IMR-90 (cell line): ENCODE measurements at regions not wholly inside any gene's neighbourhood (a gene's known extent, or its start where the extent isn't known, plus 50 kb on each side); places are given as distances from the start of the nearest gene placed in this dataset.

Experiments
- ATAC-seq: fragments of 200-7000 bp; cut with Tn5 transposase; 2 replicates; pipeline ENCODE4 v1.9.1; 2020; ENCODE audit warnings: low read depth, mild to moderate bottlenecking, moderate library complexity
- BruUV-seq: library from RNA; stranded (reverse); fragments of 400-500 nt; replicated peaks from 2 replicates; lab custom pipeline; 2021; lab: Mats Ljungman, UMichigan
- CTCF ChIA-PET: fragments of 300-600 bp; formaldehyde crosslinking; extraction: SDS; loops from one replicate; lab custom pipeline; 2021; ENCODE audit warnings: antibody characterized with exemption; lab: Yijun Ruan, JAX
- POLR2A ChIA-PET: fragments of 300-600 bp; sonication (Branson Sonifier 250); formaldehyde crosslinking; loops from one replicate; lab custom pipeline; 2022; ENCODE audit warnings: antibody characterized with exemption; ENCODE audit not compliant: unreplicated experiment; lab: Charles Lee
- DNase-seq: peaks from one replicate; pipeline ENCODE4 v3.0.0; 2013
- H2AFZ ChIP-seq: replicated peaks from 2 replicates; pipeline ENCODE3; 2013; ENCODE audit warnings: low read length, mild to moderate bottlenecking; ENCODE audit not compliant: poor library complexity
- H2AK5ac ChIP-seq: 2 replicates; pipeline ENCODE4 v1.6.1; 2013; ENCODE audit warnings: low read depth, low read length, inconsistent platforms
- H2AK9ac ChIP-seq: replicated peaks from 2 replicates; pipeline ENCODE3; 2013; ENCODE audit warnings: mild to moderate bottlenecking, low read depth, low read length, moderate library complexity; ENCODE audit not compliant: poor library complexity
- H2BK120ac ChIP-seq: 2 replicates; pipeline ENCODE4 v1.6.1; 2013; ENCODE audit warnings: low read depth, low read length, inconsistent platforms
- H2BK15ac ChIP-seq: 3 replicates; pipeline ENCODE4 v1.6.1; 2013; ENCODE audit warnings: low read depth, low read length, inconsistent platforms
- H2BK20ac ChIP-seq: 2 replicates; pipeline ENCODE4 v1.6.1; 2013; ENCODE audit warnings: low read depth, mild to moderate bottlenecking, inconsistent platforms, low read length, moderate library complexity
- H2BK5ac ChIP-seq: 2 replicates; pipeline ENCODE4 v1.6.1; 2013; ENCODE audit warnings: mild to moderate bottlenecking, low read depth, low read length, inconsistent platforms; ENCODE audit not compliant: poor library complexity, severe bottlenecking
- H3K14ac ChIP-seq: replicated peaks from 2 replicates; pipeline ENCODE4 v1.6.1; 2013; ENCODE audit warnings: low read depth, low read length, inconsistent platforms
- H3K18ac ChIP-seq: 2 replicates; pipeline ENCODE4 v1.6.1; 2013; ENCODE audit warnings: low read depth, low read length, control low read depth
- H3K23ac ChIP-seq: 2 replicates; pipeline ENCODE4 v1.6.1; 2013; ENCODE audit warnings: low read depth, low read length, inconsistent platforms
- H3K27ac ChIP-seq: 2 replicates; pipeline ENCODE4 v1.5.1; 2013; ENCODE audit warnings: mild to moderate bottlenecking, control low read depth, low read length; ENCODE audit not compliant: insufficient read depth
- H3K27me3 ChIP-seq: 2 replicates; pipeline ENCODE4 v1.6.1; 2013; ENCODE audit warnings: low read length; ENCODE audit not compliant: control insufficient read depth, insufficient read depth
- H3K36me3 ChIP-seq: 2 replicates; pipeline ENCODE4 v1.6.1; 2013; ENCODE audit warnings: low read length, mixed read lengths; ENCODE audit not compliant: control insufficient read depth, insufficient read depth
- H3K4ac ChIP-seq: 2 replicates; pipeline ENCODE4 v1.6.1; 2013; ENCODE audit warnings: low read depth, low read length, inconsistent platforms
- H3K4me1 ChIP-seq: 2 replicates; pipeline ENCODE4 v1.6.1; 2013; ENCODE audit warnings: low read length, mixed read lengths; ENCODE audit not compliant: control insufficient read depth, insufficient read depth
- H3K4me2 ChIP-seq: 2 replicates; pipeline ENCODE4 v1.6.1; 2013; ENCODE audit warnings: low read depth, mild to moderate bottlenecking, control low read depth, low read length, moderate library complexity
- H3K4me3 ChIP-seq: 2 replicates; pipeline ENCODE4 v1.5.1; 2013; ENCODE audit warnings: low read depth, mild to moderate bottlenecking, control low read depth, low read length, moderate library complexity; ENCODE audit not compliant: insufficient read depth
- H3K56ac ChIP-seq: 2 replicates; pipeline ENCODE4 v1.6.1; 2013; ENCODE audit warnings: low read length, inconsistent platforms; ENCODE audit not compliant: insufficient read depth; ENCODE audit errors: extremely low read depth
- H3K79me1 ChIP-seq, 2 experiments: 2 replicates each; pipeline ENCODE4 v1.6.1; 2013; ENCODE audit warnings: low read length in 2 of 2, inconsistent platforms in 1 of 2, low read depth in 1 of 2
- H3K9ac ChIP-seq: 2 replicates; pipeline ENCODE4 v1.6.1; 2013; ENCODE audit warnings: low read depth, low read length, control low read depth
- H3K9me1 ChIP-seq: 2 replicates; pipeline ENCODE4 v1.6.1; 2013; ENCODE audit warnings: low read length, inconsistent platforms; ENCODE audit not compliant: insufficient read depth
- H3K9me3 ChIP-seq: 2 replicates; pipeline ENCODE4 v1.6.1; 2013; ENCODE audit warnings: low read length; ENCODE audit not compliant: control insufficient read depth, insufficient read depth
- H4K20me1 ChIP-seq: 2 replicates; pipeline ENCODE4 v1.6.1; 2013; ENCODE audit warnings: low read length, inconsistent platforms; ENCODE audit not compliant: insufficient read depth
- H4K5ac ChIP-seq: 2 replicates; pipeline ENCODE4 v1.6.1; 2013; ENCODE audit warnings: mild to moderate bottlenecking, low read depth, low read length, control low read depth
- H4K8ac ChIP-seq, 2 experiments: 2 replicates each; pipeline ENCODE4 v1.6.1; 2013; ENCODE audit warnings: low read depth in 2 of 2, low read length in 2 of 2, control low read depth in 1 of 2, inconsistent platforms in 1 of 2
- H4K91ac ChIP-seq: 2 replicates; pipeline ENCODE4 v1.6.1; 2013; ENCODE audit warnings: low read depth, low read length, inconsistent platforms; ENCODE audit not compliant: insufficient read depth
- BHLHE40 ChIP-seq: fragments of 150-350 bp; IDR thresholded peaks from 2 replicates; pipeline ENCODE4 v1.6.1; 2016; ENCODE audit warnings: mild to moderate bottlenecking, low read depth, low read length
- CHD1 ChIP-seq: IDR thresholded peaks from 2 replicates; pipeline ENCODE4 v1.6.1; 2012; ENCODE audit warnings: low read depth, low read length, improper control_type of control experiment
- FOS ChIP-seq: fragments of 150-350 bp; IDR thresholded peaks from 2 replicates; pipeline ENCODE4 v1.6.1; 2016; ENCODE audit warnings: low read depth, low read length
- MAFK ChIP-seq: IDR thresholded peaks from 2 replicates; pipeline ENCODE4 v1.6.1; 2012; ENCODE audit warnings: low read depth, low read length, improper control_type of control experiment
- NFE2L2 ChIP-seq: fragments of 150-350 bp; IDR thresholded peaks from 2 replicates; pipeline ENCODE4 v1.6.1; 2016; ENCODE audit warnings: low read depth, mild to moderate bottlenecking, low read length
- RAD21 ChIP-seq: IDR thresholded peaks from 2 replicates; pipeline ENCODE4 v1.6.1; 2012; ENCODE audit warnings: low read length, improper control_type of control experiment
- SMC3 ChIP-seq: fragments of 150-350 bp; IDR thresholded peaks from 2 replicates; pipeline ENCODE4 v1.6.1; 2016; ENCODE audit warnings: low read depth, mild to moderate bottlenecking, antibody characterized with exemption, low read length, moderate library complexity
- WGBS, 2 experiments: methylation state at CpG; one replicate each; pipeline versions ENCODE4 v1.1.5 to v1.1.7; 2013; ENCODE audit warnings: missing lambda C conversion rate in 2 of 2; ENCODE audit not compliant: insufficient read length in 1 of 2; ENCODE audit errors: extremely low coverage in 2 of 2; 5-methylcytosine and 5-hydroxymethylcytosine counted together
- dilution Hi-C: fragments of 300-500 bp; cut with HindIII; formaldehyde crosslinking; loops from one replicate; pipeline ENCODE4 v1.14.3; 2018; ENCODE audit warnings: low sequenced_read_pairs; ENCODE audit not compliant: unreplicated experiment
- in situ Hi-C: fragments of 300-500 bp; cut with MboI; formaldehyde crosslinking; loops from 3 replicates; pipeline ENCODE4 v1.14.3; 2019; ENCODE audit warnings: low sequenced_read_pairs, inconsistent platforms, mixed read lengths
- intact Hi-C: fragments of 100-400 bp; cut with micrococcal nuclease; formaldehyde crosslinking; loops from 2 replicates; pipeline ENCODE4 v1.10.0; 2022
- TF ChIP-seq, protein P1 (sequence below): conservative IDR thresholded peaks from 2 replicates; pipeline ENCODE4 v1.5.1; 2012; ENCODE audit warnings: mild to moderate bottlenecking, low read depth, low read length, improper control_type of control experiment
- TF ChIP-seq, protein P2 (sequence below): fragments of 150-350 bp; IDR thresholded peaks from 2 replicates; pipeline ENCODE4 v1.6.1; 2017; ENCODE audit warnings: mild to moderate bottlenecking, antibody characterized with exemption, low read length, low read depth
- TF ChIP-seq, protein P3 (sequence below): fragments of 150-350 bp; IDR thresholded peaks from 2 replicates; pipeline ENCODE4 v1.6.1; 2016; ENCODE audit warnings: low read depth, mild to moderate bottlenecking, low read length, moderate library complexity, borderline replicate concordance

DNA sequence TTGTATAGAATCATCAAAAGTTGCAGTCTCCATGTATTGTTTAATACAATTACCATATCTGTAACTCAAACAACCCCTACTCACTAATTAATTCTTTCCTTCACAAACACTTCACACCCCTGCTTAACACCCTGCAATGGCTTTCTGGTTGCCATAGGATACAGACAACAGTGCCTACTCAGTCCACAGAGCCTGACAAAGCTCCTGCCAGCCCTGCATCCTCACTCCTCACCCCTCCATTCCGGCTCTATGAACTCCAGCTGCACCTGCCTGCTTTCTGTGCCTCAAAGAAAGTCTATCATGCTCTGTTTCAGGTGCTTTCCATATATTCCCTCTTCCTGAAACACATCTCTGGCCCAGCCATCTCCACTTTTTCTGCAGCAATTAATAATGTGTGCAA is 253.4 kb downstream of the HACE1 start:
- Histone ChIP-seq H2AK9ac (no peak overlapping the region), H3K27me3 (no peaks in the 10 kb centered on the region; the same call in 1 of the 2 replicates), H3K9me1 (no peaks in the 10 kb centered on the region), H4K8ac (no peak overlapping the region), H3K4me1 (no peaks in the 10 kb centered on the region), H4K20me1 (no peaks in the 10 kb centered on the region), H3K4ac (no peak overlapping the region), H3K56ac (no peak overlapping the region), H2BK15ac (no peak overlapping the region), H3K36me3 (no peaks in the 10 kb centered on the region), H3K9ac (no peak overlapping the region), H2BK120ac (no peak overlapping the region), H2BK5ac (no peak overlapping the region), H2AK5ac (no peak overlapping the region), H2AFZ (no peak overlapping the region), H3K23ac (no peak overlapping the region), H3K4me2 (no peak overlapping the region), H4K5ac (no peak overlapping the region), H4K91ac (no peak overlapping the region), H3K79me1 (no peaks in the 10 kb centered on the region), H3K14ac (no peak overlapping the region), H3K18ac (no peak overlapping the region), H3K27ac (no peak overlapping the region), H3K9me3 (no peaks in the 10 kb centered on the region), H2BK20ac (no peak overlapping the region), H3K4me3 (no peak overlapping the region)
- TF ChIP-seq, protein P1, sequence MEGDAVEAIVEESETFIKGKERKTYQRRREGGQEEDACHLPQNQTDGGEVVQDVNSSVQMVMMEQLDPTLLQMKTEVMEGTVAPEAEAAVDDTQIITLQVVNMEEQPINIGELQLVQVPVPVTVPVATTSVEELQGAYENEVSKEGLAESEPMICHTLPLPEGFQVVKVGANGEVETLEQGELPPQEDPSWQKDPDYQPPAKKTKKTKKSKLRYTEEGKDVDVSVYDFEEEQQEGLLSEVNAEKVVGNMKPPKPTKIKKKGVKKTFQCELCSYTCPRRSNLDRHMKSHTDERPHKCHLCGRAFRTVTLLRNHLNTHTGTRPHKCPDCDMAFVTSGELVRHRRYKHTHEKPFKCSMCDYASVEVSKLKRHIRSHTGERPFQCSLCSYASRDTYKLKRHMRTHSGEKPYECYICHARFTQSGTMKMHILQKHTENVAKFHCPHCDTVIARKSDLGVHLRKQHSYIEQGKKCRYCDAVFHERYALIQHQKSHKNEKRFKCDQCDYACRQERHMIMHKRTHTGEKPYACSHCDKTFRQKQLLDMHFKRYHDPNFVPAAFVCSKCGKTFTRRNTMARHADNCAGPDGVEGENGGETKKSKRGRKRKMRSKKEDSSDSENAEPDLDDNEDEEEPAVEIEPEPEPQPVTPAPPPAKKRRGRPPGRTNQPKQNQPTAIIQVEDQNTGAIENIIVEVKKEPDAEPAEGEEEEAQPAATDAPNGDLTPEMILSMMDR, result no peak
- TF ChIP-seq MAFK (no peak), SMC3 (no peak), RAD21 (no peak), BHLHE40 (no peak), CHD1 (no peak), NFE2L2 (no peak), FOS (no peak)
- TF ChIP-seq, protein P2, sequence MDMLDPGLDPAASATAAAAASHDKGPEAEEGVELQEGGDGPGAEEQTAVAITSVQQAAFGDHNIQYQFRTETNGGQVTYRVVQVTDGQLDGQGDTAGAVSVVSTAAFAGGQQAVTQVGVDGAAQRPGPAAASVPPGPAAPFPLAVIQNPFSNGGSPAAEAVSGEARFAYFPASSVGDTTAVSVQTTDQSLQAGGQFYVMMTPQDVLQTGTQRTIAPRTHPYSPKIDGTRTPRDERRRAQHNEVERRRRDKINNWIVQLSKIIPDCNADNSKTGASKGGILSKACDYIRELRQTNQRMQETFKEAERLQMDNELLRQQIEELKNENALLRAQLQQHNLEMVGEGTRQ, result no peak
- TF ChIP-seq, protein P3, sequence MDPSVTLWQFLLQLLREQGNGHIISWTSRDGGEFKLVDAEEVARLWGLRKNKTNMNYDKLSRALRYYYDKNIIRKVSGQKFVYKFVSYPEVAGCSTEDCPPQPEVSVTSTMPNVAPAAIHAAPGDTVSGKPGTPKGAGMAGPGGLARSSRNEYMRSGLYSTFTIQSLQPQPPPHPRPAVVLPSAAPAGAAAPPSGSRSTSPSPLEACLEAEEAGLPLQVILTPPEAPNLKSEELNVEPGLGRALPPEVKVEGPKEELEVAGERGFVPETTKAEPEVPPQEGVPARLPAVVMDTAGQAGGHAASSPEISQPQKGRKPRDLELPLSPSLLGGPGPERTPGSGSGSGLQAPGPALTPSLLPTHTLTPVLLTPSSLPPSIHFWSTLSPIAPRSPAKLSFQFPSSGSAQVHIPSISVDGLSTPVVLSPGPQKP, result no peak
- 20% methylated on average over 1 of the region's 1 CpG; no CpG with 5 or more reads in 1 of the 2 experiments for WGBS, 2 experiments
- dilution Hi-C loops (no loop called here), intact Hi-C loops (no loop called here), in situ Hi-C loops (no loop called here)
- DNase-seq (no peak), ATAC-seq (no peak)
- no TSS peak for BruUV-seq
- POLR2A ChIA-PET, result no interaction called here
- CTCF ChIA-PET, result no interaction called here
